NCI-H146 (cell line): ENCODE measurements at regions not wholly inside any gene's neighbourhood (a gene's known extent, or its start where the extent isn't known, plus 50 kb on each side); places are given as distances from the start of the nearest gene placed in this dataset.

ENCODE experiments used
- DNase-seq: peaks from one replicate; lab custom pipeline; 2025; lab: John Stamatoyannopoulos, UW

DNA sequence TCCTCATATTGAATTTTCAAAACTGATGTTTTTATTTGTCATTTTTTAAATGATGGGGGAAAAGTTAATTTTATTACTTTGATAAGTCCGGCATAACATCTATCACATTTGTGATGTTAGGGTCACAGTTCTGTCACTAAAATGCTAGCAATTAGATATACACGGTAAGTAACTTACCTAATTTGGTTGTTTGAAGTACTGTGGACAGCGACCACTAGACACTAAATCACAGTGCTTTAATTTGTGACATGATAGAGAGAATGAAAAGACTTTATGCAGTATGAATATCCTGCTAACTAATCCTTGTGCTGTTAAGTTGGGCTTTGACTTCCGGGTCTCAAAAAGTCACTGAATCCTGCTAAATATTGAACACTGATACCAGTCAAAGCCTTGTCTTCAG lies 857.3 kb upstream of the KCND2 start:
- DNase-seq, result no peak

- no peak for DNase-seq
Observed at GRCh38 chr7:119421657-119422056, 851.3 kb upstream of the KCND2 start.

- no peak for DNase-seq
Observed at GRCh38 chr7:119436882-119437281, 836.1 kb upstream of the KCND2 start.

DNA sequence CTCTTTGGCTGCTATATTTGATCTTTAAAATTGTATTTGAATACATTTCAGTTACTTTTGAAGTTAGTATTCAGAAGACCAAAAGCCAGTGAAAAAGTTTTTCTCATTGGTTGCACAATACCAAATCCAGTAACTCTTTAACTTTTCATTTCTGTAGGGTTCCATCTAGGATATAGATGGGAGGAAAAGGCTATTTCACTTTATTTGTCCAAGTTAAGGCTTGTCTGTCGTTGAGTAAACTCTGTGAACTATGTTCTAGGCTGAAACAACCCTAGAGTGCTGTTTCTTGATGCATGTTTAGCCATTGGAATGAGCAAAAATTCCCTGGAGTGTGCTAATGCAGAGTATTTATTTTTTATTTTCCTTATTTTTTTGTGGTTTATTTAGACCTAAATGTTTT lies 834.7 kb upstream of the KCND2 start:
- DNase-seq, result no peak

DNA sequence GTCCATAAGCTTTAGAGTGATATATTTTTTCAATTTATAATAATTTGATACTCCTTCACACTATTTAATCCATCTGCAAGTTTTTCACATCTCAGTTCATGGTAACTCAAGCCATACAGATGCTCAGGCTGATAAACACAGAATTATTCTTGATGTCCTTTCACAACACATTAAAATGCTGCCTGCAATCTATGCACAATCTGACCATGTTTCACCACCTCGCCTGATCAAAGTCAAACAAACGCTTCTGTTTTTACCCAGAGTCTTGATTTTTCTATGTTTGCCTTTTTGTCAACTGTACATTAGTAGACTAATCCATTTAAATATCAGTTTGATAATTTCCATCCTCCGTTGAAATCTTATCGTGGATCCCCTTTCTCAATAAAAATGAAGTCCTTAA lies 833.8 kb upstream of the KCND2 start:
- no peak for DNase-seq

GRCh38 chr7:119452401-119452800 lies 820.6 kb upstream of the KCND2 start:
- no peak for DNase-seq

DNA sequence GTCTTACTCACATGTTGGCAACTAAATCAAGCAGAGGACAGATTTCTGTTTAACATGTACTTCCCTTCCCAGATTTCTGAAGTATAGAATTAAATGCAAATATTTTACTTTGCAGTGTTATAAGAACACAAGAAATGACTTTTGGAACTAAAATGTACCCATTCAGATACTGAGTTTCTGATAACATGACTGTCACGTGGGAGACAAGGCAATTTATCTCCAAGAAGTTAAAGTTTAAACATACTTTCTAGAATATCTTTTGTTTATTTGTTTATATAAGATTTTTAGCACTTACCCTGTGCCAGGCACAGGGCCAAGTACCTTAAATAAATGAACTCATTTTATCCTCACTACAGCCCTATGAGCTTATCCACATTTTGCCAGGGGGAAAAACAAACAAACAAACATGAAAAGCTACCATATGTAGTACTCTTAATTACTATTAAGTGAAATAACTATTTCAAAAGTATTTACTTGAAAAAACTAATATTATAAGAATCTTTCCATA lies 807.1 kb upstream of the KCND2 start:
- no peak for DNase-seq

DNA sequence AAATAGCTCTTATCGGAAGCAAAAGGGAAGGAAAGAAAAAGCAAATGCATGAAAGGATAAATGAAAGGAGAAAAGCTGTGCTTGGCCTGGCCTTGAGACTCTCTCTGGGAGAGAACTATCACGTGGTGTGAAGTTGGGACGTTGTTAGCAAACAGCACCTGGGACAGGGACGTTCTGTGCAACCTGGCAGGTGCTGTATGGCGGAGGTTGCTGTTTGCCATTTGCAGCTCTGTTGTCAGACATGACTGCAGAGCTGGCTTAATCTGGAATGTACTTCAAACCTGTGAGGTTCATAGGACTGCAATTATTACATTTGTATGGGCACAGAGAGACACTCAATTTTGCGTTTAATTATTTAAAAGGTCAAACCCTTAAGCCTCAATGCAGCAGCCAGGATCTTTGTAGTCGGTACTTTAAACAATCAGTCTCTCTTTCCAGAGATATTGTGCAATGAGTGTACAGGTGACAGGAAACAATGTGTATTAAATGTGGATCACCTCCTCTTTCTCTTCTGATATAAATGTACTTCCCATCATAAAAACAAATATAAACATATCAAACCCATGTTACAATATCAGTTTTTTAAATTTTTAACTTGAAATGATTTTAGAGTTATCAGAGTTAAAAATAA lies 800.5 kb upstream of the KCND2 start:
- DNase-seq, result peak; percentile 75

DNA sequence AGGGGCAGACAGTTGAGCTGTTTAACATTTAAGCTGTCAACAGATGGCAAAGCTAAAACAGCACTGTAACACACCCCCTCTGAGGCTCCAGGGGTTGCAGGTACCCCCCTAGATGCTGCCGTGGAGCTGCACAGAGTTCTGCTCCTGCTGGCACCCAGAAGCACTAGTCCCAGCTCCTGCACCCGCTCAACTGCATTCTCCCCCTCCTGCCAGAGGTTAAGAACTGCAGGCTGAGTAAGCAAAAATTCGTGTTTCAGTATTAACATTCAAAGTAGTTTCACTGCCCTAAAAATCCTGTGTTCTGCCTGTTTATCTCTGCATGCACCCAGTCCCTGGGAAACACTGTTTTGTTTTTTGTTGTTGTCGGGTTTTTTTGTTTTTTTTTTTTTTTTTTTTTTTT lies 790.8 kb upstream of the KCND2 start:
- peak; percentile 16 for DNase-seq

DNA sequence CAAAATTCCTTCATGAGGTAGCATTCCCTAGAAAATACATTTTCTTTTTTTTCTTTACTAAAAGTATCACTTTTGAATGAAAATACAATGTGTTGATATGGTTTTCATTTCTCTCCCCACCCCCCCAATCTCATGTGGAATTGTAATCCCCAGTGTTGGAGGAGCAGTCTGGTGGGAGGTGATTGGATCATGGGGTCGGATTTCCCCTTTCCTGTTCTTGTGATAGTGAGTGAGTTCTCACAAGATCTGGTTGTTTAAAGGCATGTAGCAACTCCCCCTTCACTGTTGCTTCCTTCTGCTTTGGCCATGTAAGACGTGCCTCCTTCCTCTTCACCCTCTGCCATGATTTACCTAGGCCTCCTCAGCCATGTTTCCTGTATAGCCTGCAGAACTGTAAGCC lies 790.3 kb upstream of the KCND2 start:
- no peak for DNase-seq

GRCh38 chr7:119483364-119483763 lies 789.6 kb upstream of the KCND2 start:
- no peak for DNase-seq

- DNase-seq, result no peak
Observed at GRCh38 chr7:119514326-119514725, 758.6 kb upstream of the KCND2 start.

DNA sequence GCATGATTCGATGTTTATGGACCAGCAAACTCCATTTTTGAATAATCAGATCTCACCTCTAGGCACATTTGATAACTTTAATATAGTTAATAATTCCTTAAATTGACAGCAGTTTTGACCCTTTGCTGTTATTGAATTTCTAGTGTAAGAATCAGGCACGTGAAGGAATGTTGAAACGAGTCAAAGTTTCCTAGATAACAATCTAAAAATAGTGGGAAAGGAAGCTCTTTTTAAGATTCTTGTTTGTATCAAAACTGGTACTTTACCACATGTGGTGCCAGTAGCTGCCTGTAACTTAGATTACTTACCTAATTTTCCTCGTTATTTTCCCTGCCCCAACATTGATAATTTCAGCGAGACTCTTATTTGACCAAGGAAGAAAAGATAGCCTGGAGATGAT lies 757.8 kb upstream of the KCND2 start:
- DNase-seq, result no peak

GRCh38 chr7:119515962-119516361 lies 757.0 kb upstream of the KCND2 start:
- DNase-seq, result no peak

GRCh38 chr7:119522263-119522662 lies 750.7 kb upstream of the KCND2 start:
- DNase-seq, result no peak

GRCh38 chr7:119522698-119523097 lies 750.3 kb upstream of the KCND2 start:
- DNase-seq, result no peak

DNA sequence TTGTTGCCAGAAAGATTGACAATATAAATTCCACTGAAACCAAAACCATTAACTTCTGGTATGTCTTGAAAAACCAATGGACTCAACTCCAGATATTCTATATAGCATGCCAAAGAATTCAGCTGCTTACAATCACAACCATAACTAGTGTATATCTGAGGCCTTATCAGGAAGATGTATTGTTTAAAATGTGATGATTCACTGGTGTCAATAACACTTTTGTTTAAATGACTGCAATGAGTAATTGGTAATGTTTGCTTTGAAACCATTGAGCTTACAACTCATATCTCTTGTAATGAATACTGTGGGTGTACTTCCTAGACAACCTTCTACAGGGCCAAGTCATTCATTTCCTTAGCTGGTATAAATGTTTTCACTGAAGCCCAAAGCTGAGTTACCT lies 727.9 kb upstream of the KCND2 start:
- peak; percentile 33 for DNase-seq

GRCh38 chr7:119555788-119556187 lies 717.2 kb upstream of the KCND2 start:
- no peak for DNase-seq

- DNase-seq, result no peak
Observed at GRCh38 chr7:119556436-119556835, 716.5 kb upstream of the KCND2 start.

- no peak for DNase-seq
Observed at GRCh38 chr7:119561751-119562150, 711.2 kb upstream of the KCND2 start.

GRCh38 chr7:119562839-119563238 lies 710.1 kb upstream of the KCND2 start:
- no peak for DNase-seq

DNA sequence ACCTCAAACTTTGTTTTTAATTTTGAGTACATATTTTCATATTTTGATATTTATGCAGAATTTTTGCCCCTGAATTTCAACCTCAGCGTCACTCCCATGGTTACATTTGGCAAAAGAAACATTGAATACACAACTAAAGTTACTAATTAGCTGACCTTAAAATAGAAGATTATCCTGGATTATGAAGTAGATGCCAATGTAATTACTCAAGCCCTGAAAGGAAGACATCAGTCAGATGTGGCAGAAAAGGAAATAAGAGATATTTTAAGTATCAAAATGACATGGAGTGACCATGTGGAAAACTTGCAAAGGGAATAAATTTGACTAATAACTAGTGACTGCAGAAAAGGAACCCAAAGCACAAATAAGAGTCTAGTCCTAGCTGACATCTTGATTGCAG lies 701.3 kb upstream of the KCND2 start:
- no peak for DNase-seq

- no peak for DNase-seq
Observed at GRCh38 chr7:119572132-119572531, 700.8 kb upstream of the KCND2 start.

GRCh38 chr7:119572541-119572940 lies 700.4 kb upstream of the KCND2 start:
- DNase-seq, result no peak

DNA sequence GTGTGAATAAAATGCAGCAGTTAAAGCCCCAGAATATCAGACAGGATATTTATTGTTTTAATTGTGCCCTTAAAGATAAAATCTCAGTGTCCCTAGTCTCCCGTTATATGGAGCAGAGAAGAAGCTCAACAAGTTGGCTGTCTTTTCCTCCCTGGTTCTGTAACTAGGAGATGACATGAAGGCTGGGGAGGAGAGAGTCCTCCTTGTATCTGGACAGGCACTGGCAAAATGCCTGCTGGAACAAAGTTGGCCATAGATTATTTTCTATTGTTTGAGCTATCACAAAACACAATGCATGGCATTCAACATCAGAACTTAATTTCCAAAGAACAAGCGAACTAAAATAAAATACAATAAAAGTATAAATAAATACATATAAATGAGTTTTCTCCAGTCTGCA lies 694.9 kb upstream of the KCND2 start:
- no peak for DNase-seq
